ENCODE measurements at regions not wholly inside any gene's neighbourhood (a gene's known extent, or its start where the extent isn't known, plus 50 kb on each side); places are given as distances from the start of the nearest gene placed in this dataset.

GRCh38 chr7:32415936-32416335 lies 74.2 kb downstream of the LSM5 start:
- Histone ChIP-seq H3K9ac (ENCODE audit: control insufficient read depth, insufficient read depth, low read length) (no peak overlapping the region), H3K79me2 (ENCODE audit: control insufficient read depth, insufficient read depth, low read length) (no peaks in the 10 kb centered on the region), H3K4me3 (no peak overlapping the region), H3K9me3 (replicated peaks; ENCODE audit: control insufficient read depth, insufficient read depth, low read length) (no peaks in the 10 kb centered on the region), H3K27me3 (replicated peaks in 1 of 2; ENCODE audit: control insufficient read depth in 2 of 2, insufficient read depth in 2 of 2, low read length in 1 of 2) (no peaks in the 10 kb centered on the region), H4K20me1 (ENCODE audit: control insufficient read depth, insufficient read depth) (no peaks in the 10 kb centered on the region), H3K4me2 (ENCODE audit: control insufficient read depth, insufficient read depth) (no peak overlapping the region), H3K36me3 (ENCODE audit: control insufficient read depth in 2 of 2, insufficient read depth in 2 of 2, low read length in 1 of 2) (no peaks in the 10 kb centered on the region), H3K4me1 (ENCODE audit: control insufficient read depth, insufficient read depth, low read length) (no peaks in the 10 kb centered on the region), H3K27ac (ENCODE audit: control insufficient read depth, insufficient read depth) (no peak overlapping the region), H2AFZ (ENCODE audit: control insufficient read depth, low read depth, low read length) (no peak overlapping the region)
- no peak for ATAC-seq
- in situ Hi-C loops (cut with MboI) (no loop called here), intact Hi-C loops (cut with micrococcal nuclease; ENCODE audit: unreplicated experiment) (no loop called here)
- BruUV-seq (replicated peaks): no TSS peak
- 24% methylated on average over 10 of the region's 10 CpGs for WGBS (ENCODE audit: insufficient coverage, insufficient replicate concordance, low lambda C conversion rate, missing lambda C conversion rate)
- no peak for TF ChIP-seq YY1 (IDR thresholded peaks at IDR 0.05; ENCODE audit: low read depth, low read length)
- no peak for TF ChIP-seq CREB1 (IDR thresholded peaks at IDR 0.05; ENCODE audit: low read depth)
- no peak for TF ChIP-seq MXI1 (IDR thresholded peaks at IDR 0.05; ENCODE audit: low read depth, low read length)
- SMC1A ChIA-PET (ENCODE audit: uncharacterized antibody, unreplicated experiment): interaction anchor here (0.5 to 0.6 kb wide), 2 partner anchors 17 to 103 kb away, joined by 3 read pairs; no protein-coding TSS in a partner anchor
- no peak for FAIRE-seq
- POLR2A ChIA-PET: no interaction called here
- CTCF ChIA-PET: no interaction called here
- RAD21 ChIA-PET (ENCODE audit: unreplicated experiment): no interaction called here
- no peak for DNase-seq (ENCODE audit: low read depth, low spot score)

GRCh38 chr7:32415519-32415918 lies 74.7 kb downstream of the LSM5 start:
- ATAC-seq: no peak
- Histone ChIP-seq H2AFZ (ENCODE audit: control insufficient read depth, low read depth, low read length) (no peak overlapping the region), H3K9ac (ENCODE audit: control insufficient read depth, insufficient read depth, low read length) (no peak overlapping the region), H3K4me2 (ENCODE audit: control insufficient read depth, insufficient read depth) (no peak overlapping the region), H4K20me1 (ENCODE audit: control insufficient read depth, insufficient read depth) (no peaks in the 10 kb centered on the region), H3K36me3 (ENCODE audit: control insufficient read depth in 2 of 2, insufficient read depth in 2 of 2, low read length in 1 of 2) (no peaks in the 10 kb centered on the region), H3K79me2 (ENCODE audit: control insufficient read depth, insufficient read depth, low read length) (no peaks in the 10 kb centered on the region), H3K4me3 (no peak overlapping the region), H3K4me1 (ENCODE audit: control insufficient read depth, insufficient read depth, low read length) (no peaks in the 10 kb centered on the region), H3K9me3 (replicated peaks; ENCODE audit: control insufficient read depth, insufficient read depth, low read length) (no peaks in the 10 kb centered on the region), H3K27me3 (replicated peaks in 1 of 2; ENCODE audit: control insufficient read depth in 2 of 2, insufficient read depth in 2 of 2, low read length in 1 of 2) (no peaks in the 10 kb centered on the region), H3K27ac (ENCODE audit: control insufficient read depth, insufficient read depth) (no peak overlapping the region)
- WGBS (ENCODE audit: insufficient coverage, insufficient replicate concordance, low lambda C conversion rate, missing lambda C conversion rate): 28% methylated on average over 6 of the region's 6 CpGs
- ChIA-PET POLR2A (no interaction called here), SMC1A (ENCODE audit: uncharacterized antibody, unreplicated experiment) (interaction anchor here (0.5 to 0.7 kb wide), 3 partner anchors 18 to 628 kb away, joined by 3 read pairs; no protein-coding TSS in a partner anchor), RAD21 (ENCODE audit: unreplicated experiment) (no interaction called here), CTCF (no interaction called here)
- intact Hi-C loops (cut with micrococcal nuclease; ENCODE audit: unreplicated experiment) (no loop called here), in situ Hi-C loops (cut with MboI) (no loop called here)
- no peak for DNase-seq (ENCODE audit: low read depth, low spot score)
- TF ChIP-seq MYB (IDR thresholded peaks at IDR 0.05; ENCODE audit: borderline replicate concordance, low read depth, low read length) (no peak), JUND (IDR thresholded peaks at IDR 0.05; ENCODE audit: low read depth, low read length) (no peak), SMAD5 (IDR thresholded peaks at IDR 0.05; ENCODE audit: low read depth) (no peak)
- no TSS peak for BruUV-seq (replicated peaks)
- no peak for FAIRE-seq
